B cell (primary cell): ENCODE measurements at regions not wholly inside any gene's neighbourhood (a gene's known extent, or its start where the extent isn't known, plus 50 kb on each side); places are given as distances from the start of the nearest gene placed in this dataset.

Source experiments
- ATAC-seq: fragments of 200-7000 bp; cut with Tn5 transposase; one replicate; pipeline ENCODE4 v1.10.0; 2021; ENCODE audit warnings: low read depth, mild to moderate bottlenecking, moderate number of reproducible peaks, moderate library complexity
- CTCF ChIA-PET: fragments of 350-600 bp; sonication (Branson Sonifier 250); formaldehyde crosslinking; loops from one replicate; lab custom pipeline; 2021; ENCODE audit warnings: antibody characterized with exemption, inconsistent platforms; lab: Charles Lee
- POLR2A ChIA-PET: fragments of 350-600 bp; sonication (Branson Sonifier 250); formaldehyde crosslinking; loops from one replicate; lab custom pipeline; 2021; ENCODE audit warnings: antibody characterized with exemption; lab: Charles Lee
- DNase-seq: peaks from one replicate; pipeline ENCODE4 v3.0.0; 2013
- H2AFZ ChIP-seq: 2 replicates; pipeline ENCODE4 v1.6.1; 2012; ENCODE audit warnings: mild to moderate bottlenecking, low read depth, low read length; ENCODE audit not compliant: insufficient read depth, poor library complexity, severe bottlenecking
- H3K27ac ChIP-seq, 2 donors: 1 replicate in 1 of 2; 2 replicates in 1 of 2; pipeline ENCODE4 v1.5.1; 2012 to 2013; ENCODE audit warnings: low read length in 2 of 2, mild to moderate bottlenecking in 2 of 2, moderate library complexity in 1 of 2
- H3K27me3 ChIP-seq, 4 experiments: fragments of 200-600 bp in 1 of 4; sonication (generic) in 1 of 4; replicated peaks in 1 of 4; 1 replicate in 2 of 4; 2 replicates in 2 of 4; pipeline versions ENCODE4 v1.6.1 to v1.7.0; 2013 to 2016; ENCODE audit warnings: low read length in 3 of 4, mild to moderate bottlenecking in 2 of 4, mixed read lengths in 1 of 4, moderate library complexity in 1 of 4; ENCODE audit not compliant: insufficient read depth in 4 of 4, control insufficient read depth in 3 of 4; ENCODE audit errors: control extremely low read depth in 1 of 4
- H3K36me3 ChIP-seq, 2 experiments: replicated peaks in 1 of 2; 1 replicate in 1 of 2; 2 replicates in 1 of 2; pipeline versions ENCODE4 v1.6.1 to v1.7.1; 2013; ENCODE audit warnings: low read length in 1 of 2; ENCODE audit not compliant: insufficient read depth in 2 of 2, control insufficient read depth in 1 of 2; ENCODE audit errors: control extremely low read depth in 1 of 2, extremely low read depth in 1 of 2
- H3K4me1 ChIP-seq, 2 donors: fragments of 200-600 bp in 1 of 2; sonication (generic) in 1 of 2; 1 replicate in 1 of 2; 2 replicates in 1 of 2; pipeline versions ENCODE4 v1.5.1 to v1.6.1; 2013 to 2017; ENCODE audit warnings: low read length in 2 of 2; ENCODE audit not compliant: control insufficient read depth in 2 of 2, insufficient read depth in 2 of 2
- H3K4me2 ChIP-seq: replicated peaks from 2 replicates; pipeline ENCODE3; 2012; ENCODE audit warnings: mild to moderate bottlenecking, low read depth, low read length; ENCODE audit not compliant: poor library complexity, severe bottlenecking
- H3K4me3 ChIP-seq, 5 experiments: fragments of 200-600 bp in 1 of 5; sonication (generic) in 1 of 5; 1 replicate in 3 of 5; 2 replicates in 2 of 5; pipeline versions ENCODE4 v1.5.1 to v1.7.0; 2011 to 2016; ENCODE audit warnings: low read length in 4 of 5, mild to moderate bottlenecking in 4 of 5, low read depth in 2 of 5, control low read depth in 1 of 5, moderate library complexity in 1 of 5; ENCODE audit not compliant: insufficient read depth in 1 of 5; ENCODE audit errors: control extremely low read depth in 1 of 5, extremely low read depth in 1 of 5
- H3K79me2 ChIP-seq: fragments of 200-600 bp; sonication (generic); one replicate; pipeline ENCODE4 v1.6.0; 2016; ENCODE audit warnings: low read length; ENCODE audit not compliant: control insufficient read depth, insufficient read depth
- H3K9ac ChIP-seq: fragments of 200-600 bp; sonication (generic); 2 replicates; pipeline ENCODE4 v1.6.1; 2017; ENCODE audit warnings: mild to moderate bottlenecking, low read length, moderate library complexity
- H3K9me3 ChIP-seq, 3 donors: one replicate each; pipeline versions ENCODE4 v1.6.1 to v1.7.1; 2013; ENCODE audit warnings: low read length in 2 of 3; ENCODE audit not compliant: control insufficient read depth in 2 of 3, insufficient read depth in 1 of 3; ENCODE audit errors: control extremely low read depth in 1 of 3
- H4K20me1 ChIP-seq: 2 replicates; pipeline ENCODE4 v1.6.0; 2012; ENCODE audit warnings: mild to moderate bottlenecking, low read length; ENCODE audit not compliant: insufficient read depth, control insufficient read depth, poor library complexity, severe bottlenecking
- H3K27ac Mint-ChIP-seq: one replicate; pipeline ENCODE4 v1.8.0; 2021; ENCODE audit warnings: mixed read lengths
- H3K27me3 Mint-ChIP-seq: one replicate; pipeline ENCODE4 v1.8.0; 2021; ENCODE audit warnings: mixed read lengths
- H3K4me1 Mint-ChIP-seq: one replicate; pipeline ENCODE4 v1.8.0; 2021; ENCODE audit warnings: mixed read lengths
- H3K4me3 Mint-ChIP-seq: one replicate; pipeline ENCODE4 v1.8.0; 2021; ENCODE audit warnings: mixed read lengths
- H3K9me3 Mint-ChIP-seq: one replicate; pipeline ENCODE4 v1.8.0; 2022; ENCODE audit warnings: mixed read lengths; ENCODE audit not compliant: insufficient read depth
- EZH2 ChIP-seq: IDR thresholded peaks from 2 replicates; pipeline ENCODE4 v1.6.1; 2012; ENCODE audit warnings: borderline replicate concordance, low read depth, mild to moderate bottlenecking, moderate library complexity, low read length; ENCODE audit not compliant: insufficient read depth, poor library complexity, severe bottlenecking
- WGBS: methylation state at CpG from one replicate; pipeline ENCODE4 v1.1.5; 2013; ENCODE audit warnings: missing lambda C conversion rate; ENCODE audit not compliant: insufficient coverage; 5-methylcytosine and 5-hydroxymethylcytosine counted together
- intact Hi-C: fragments of 100-400 bp; cut with micrococcal nuclease; formaldehyde crosslinking; loops from one replicate; pipeline ENCODE4 v1.10.0; 2022
- TF ChIP-seq, protein P1 (sequence below): fragments of 200-600 bp; IDR thresholded peaks from one replicate; pipeline ENCODE4 v1.8.0; 2022; ENCODE audit warnings: antibody characterized with exemption, mild to moderate bottlenecking

DNA sequence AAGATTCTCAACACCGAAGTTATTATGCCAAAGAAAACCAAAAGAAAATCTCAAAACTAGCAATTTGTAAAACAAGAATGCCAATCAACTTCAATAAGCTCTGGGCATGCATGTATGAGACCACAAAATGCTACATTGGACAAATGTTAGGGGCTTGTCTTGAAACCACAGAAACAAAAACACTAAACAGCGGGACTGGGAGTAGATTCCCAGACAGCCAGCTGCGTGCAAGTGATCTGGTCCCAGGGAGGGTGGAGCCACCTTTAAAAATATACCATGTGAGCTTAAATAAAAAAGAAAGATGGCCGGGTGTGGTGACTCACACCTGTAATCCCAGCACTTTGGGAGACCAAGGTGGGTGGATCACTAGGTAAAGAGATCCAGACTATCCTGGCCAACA, 163.6 kb upstream of the PRICKLE2 start:
- H3K27me3 Mint-ChIP-seq = no peaks in the 10 kb centered on the region
- H3K9me3 Mint-ChIP-seq = no peaks in the 10 kb centered on the region
- Histone ChIP-seq H3K4me2 (no peak overlapping the region), H3K27ac (no peak overlapping the region), H4K20me1 (no peaks in the 10 kb centered on the region), H3K4me1 (no peaks in the 10 kb centered on the region), H3K9ac (no peak overlapping the region), H3K27me3 (no peaks in the 10 kb centered on the region), H3K4me3 (no peak overlapping the region), H3K36me3 (no peaks in the 10 kb centered on the region), H3K9me3 (no peaks in the 10 kb centered on the region), H3K79me2 (no peaks in the 10 kb centered on the region), H2AFZ (no peak overlapping the region)
- ChIA-PET POLR2A (no interaction called here), CTCF (no interaction called here)
- ATAC-seq (no peak), DNase-seq (no peak)
- H3K4me3 Mint-ChIP-seq = no peak overlapping the region
- H3K4me1 Mint-ChIP-seq = no peaks in the 10 kb centered on the region
- no peak for TF ChIP-seq EZH2
- TF ChIP-seq, protein P1, sequence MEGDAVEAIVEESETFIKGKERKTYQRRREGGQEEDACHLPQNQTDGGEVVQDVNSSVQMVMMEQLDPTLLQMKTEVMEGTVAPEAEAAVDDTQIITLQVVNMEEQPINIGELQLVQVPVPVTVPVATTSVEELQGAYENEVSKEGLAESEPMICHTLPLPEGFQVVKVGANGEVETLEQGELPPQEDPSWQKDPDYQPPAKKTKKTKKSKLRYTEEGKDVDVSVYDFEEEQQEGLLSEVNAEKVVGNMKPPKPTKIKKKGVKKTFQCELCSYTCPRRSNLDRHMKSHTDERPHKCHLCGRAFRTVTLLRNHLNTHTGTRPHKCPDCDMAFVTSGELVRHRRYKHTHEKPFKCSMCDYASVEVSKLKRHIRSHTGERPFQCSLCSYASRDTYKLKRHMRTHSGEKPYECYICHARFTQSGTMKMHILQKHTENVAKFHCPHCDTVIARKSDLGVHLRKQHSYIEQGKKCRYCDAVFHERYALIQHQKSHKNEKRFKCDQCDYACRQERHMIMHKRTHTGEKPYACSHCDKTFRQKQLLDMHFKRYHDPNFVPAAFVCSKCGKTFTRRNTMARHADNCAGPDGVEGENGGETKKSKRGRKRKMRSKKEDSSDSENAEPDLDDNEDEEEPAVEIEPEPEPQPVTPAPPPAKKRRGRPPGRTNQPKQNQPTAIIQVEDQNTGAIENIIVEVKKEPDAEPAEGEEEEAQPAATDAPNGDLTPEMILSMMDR = no peak
- H3K27ac Mint-ChIP-seq = no peak overlapping the region
- intact Hi-C loops = no loop called here
- WGBS = 100% methylated on average over 1 of the region's 4 CpGs

DNA sequence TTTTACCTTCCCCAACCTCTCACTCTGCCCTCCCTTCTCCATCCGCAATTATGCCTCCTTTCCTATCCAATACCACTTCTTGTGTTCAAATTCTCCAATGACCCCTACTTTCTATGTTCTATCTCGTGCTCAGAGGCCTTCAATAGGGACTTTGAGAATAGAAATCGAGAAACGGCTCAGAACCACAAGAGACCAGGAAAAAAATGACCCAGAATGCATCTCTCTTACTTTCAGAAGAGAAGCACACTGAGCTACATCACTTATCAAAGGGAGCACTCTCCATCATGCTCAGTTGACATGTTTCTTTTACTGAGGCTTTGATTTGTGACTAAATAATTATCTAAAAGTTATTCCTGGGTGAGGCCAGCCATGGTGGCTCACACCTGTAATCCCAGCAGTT, 162.4 kb upstream of the PRICKLE2 start:
- H3K4me1 Mint-ChIP-seq = no peaks in the 10 kb centered on the region
- TF ChIP-seq EZH2 = no peak
- Histone ChIP-seq H4K20me1 (no peaks in the 10 kb centered on the region), H3K36me3 (no peaks in the 10 kb centered on the region), H2AFZ (no peak overlapping the region), H3K27ac (no peak overlapping the region), H3K4me3 (no peak overlapping the region), H3K9me3 (no peaks in the 10 kb centered on the region), H3K4me2 (no peak overlapping the region), H3K79me2 (no peaks in the 10 kb centered on the region), H3K4me1 (no peaks in the 10 kb centered on the region), H3K27me3 (no peaks in the 10 kb centered on the region), H3K9ac (no peak overlapping the region)
- no peak for ATAC-seq
- POLR2A ChIA-PET = no interaction called here
- H3K4me3 Mint-ChIP-seq = no peak overlapping the region
- no peaks in the 10 kb centered on the region for H3K27me3 Mint-ChIP-seq
- WGBS = 82% methylated on average over 4 of the region's 4 CpGs
- CTCF ChIA-PET = no interaction called here
- DNase-seq = no peak
- H3K27ac Mint-ChIP-seq = no peak overlapping the region
- intact Hi-C loops = no loop called here
- no peaks in the 10 kb centered on the region for H3K9me3 Mint-ChIP-seq
